CD8-positive, alpha-beta memory T cell (primary cell): ENCODE measurements at regions not wholly inside any gene's neighbourhood (a gene's known extent, or its start where the extent isn't known, plus 50 kb on each side); places are given as distances from the start of the nearest gene placed in this dataset.

ENCODE experiments used
- CTCF ChIA-PET: fragments of 350-600 bp; sonication (Branson Sonifier 250); formaldehyde crosslinking; loops from one replicate; lab custom pipeline; 2021; ENCODE audit warnings: antibody characterized with exemption; lab: Charles Lee
- POLR2A ChIA-PET: fragments of 350-600 bp; sonication (Branson Sonifier 250); formaldehyde crosslinking; loops from one replicate; lab custom pipeline; 2021; ENCODE audit warnings: antibody characterized with exemption; lab: Charles Lee
- DNase-seq, 5 donors: peaks; one replicate each; pipeline versions ENCODE4 v3.0.0 to v3.0.0-alpha.2; 2020 to 2022; ENCODE audit warnings: mixed read lengths in 1 of 5
- H3K27ac ChIP-seq: one replicate; pipeline ENCODE4 v1.7.0; 2013; ENCODE audit warnings: low read depth, mild to moderate bottlenecking, low read length, moderate library complexity
- H3K27me3 ChIP-seq: 2 replicates; pipeline ENCODE4 v1.7.0; 2013; ENCODE audit warnings: low read length, mild to moderate bottlenecking; ENCODE audit not compliant: insufficient read depth, poor library complexity, severe bottlenecking
- H3K36me3 ChIP-seq: 2 replicates; pipeline ENCODE4 v1.7.0; 2013; ENCODE audit warnings: mild to moderate bottlenecking, low read length, moderate library complexity; ENCODE audit not compliant: insufficient read depth
- H3K4me1 ChIP-seq: 2 replicates; pipeline ENCODE4 v1.7.0; 2013; ENCODE audit warnings: mild to moderate bottlenecking, low read length, moderate library complexity; ENCODE audit not compliant: insufficient read depth
- H3K4me3 ChIP-seq: 2 replicates; pipeline ENCODE4 v1.7.0; 2013; ENCODE audit warnings: mild to moderate bottlenecking, low read length
- H3K9me3 ChIP-seq: 2 replicates; pipeline ENCODE4 v1.7.0; 2013; ENCODE audit warnings: mild to moderate bottlenecking, low read length
- H3K27ac Mint-ChIP-seq, 8 donors: one replicate each; pipeline ENCODE4 v1.8.0; 2020 to 2021; ENCODE audit warnings: mixed read lengths in 8 of 8, mild to moderate bottlenecking in 6 of 8, inconsistent platforms in 3 of 8, moderate library complexity in 3 of 8
- H3K27me3 Mint-ChIP-seq, 2 donors: one replicate each; pipeline ENCODE4 v1.8.0; 2020 to 2021; ENCODE audit warnings: mixed read lengths in 2 of 2, mild to moderate bottlenecking in 1 of 2, moderate library complexity in 1 of 2
- H3K36me3 Mint-ChIP-seq, 3 donors: one replicate each; pipeline ENCODE4 v1.8.0; 2020 to 2021; ENCODE audit warnings: mixed read lengths in 3 of 3, inconsistent platforms in 1 of 3, mild to moderate bottlenecking in 1 of 3
- H3K4me1 Mint-ChIP-seq, 3 donors: one replicate each; pipeline ENCODE4 v1.8.0; 2020 to 2021; ENCODE audit warnings: mixed read lengths in 3 of 3, inconsistent platforms in 1 of 3, mild to moderate bottlenecking in 1 of 3
- H3K4me3 Mint-ChIP-seq, 7 donors: one replicate each; pipeline ENCODE4 v1.8.0; 2020 to 2021; ENCODE audit warnings: mixed read lengths in 7 of 7, mild to moderate bottlenecking in 6 of 7, moderate library complexity in 4 of 7, inconsistent platforms in 2 of 7
- H3K9me3 Mint-ChIP-seq, 5 donors: one replicate each; pipeline ENCODE4 v1.8.0; 2020 to 2022; ENCODE audit warnings: mixed read lengths in 5 of 5, mild to moderate bottlenecking in 3 of 5, moderate library complexity in 2 of 5, inconsistent platforms in 1 of 5

DNA sequence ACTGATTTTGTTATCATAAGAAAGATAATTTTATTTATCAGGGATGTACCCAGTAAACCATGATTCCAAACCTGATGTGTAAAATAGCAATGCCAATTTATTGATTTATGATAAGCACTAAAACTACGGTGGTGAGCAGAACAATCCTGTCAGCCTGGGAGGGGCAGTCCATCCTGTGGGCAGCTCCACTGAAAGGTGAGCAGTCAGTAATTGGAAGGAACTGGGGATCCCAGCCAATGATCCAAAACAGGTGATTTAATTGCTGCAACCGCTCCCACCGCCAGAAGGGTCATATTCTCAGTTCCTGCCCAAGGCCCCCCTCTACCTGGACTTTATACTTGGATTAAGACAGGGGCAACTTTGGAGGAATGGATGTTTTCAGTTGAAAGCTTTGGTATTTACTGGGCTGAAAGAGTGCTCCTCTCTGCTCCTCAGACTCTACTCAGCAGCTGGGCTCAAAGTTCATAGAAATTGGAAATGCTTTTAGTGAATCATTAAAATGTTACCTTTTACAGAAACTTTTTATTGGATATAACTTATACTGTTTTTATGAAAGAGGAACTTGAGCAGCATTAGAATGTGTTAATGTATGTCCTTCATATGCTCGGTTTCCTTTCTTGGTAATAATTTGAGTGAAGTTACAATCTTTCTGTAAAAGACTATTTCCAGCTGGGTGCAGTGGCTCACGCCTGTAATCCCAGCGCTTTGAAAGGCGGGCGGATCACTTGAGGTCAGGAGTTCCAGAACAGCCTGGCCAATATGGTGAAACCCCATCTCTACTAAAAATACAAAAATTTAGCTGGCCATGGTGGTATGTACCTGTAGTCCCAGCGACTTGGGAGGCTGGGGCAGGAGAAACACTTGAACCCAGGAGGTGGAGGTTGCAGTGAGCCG lies 198.6 kb upstream of the IL12A start:
- H3K4me1 ChIP-seq, result no peaks in the 10 kb centered on the region
- H3K36me3 Mint-ChIP-seq, result no peaks in the 10 kb centered on the region
- no peaks in the 10 kb centered on the region for H3K9me3 ChIP-seq
- no peaks in the 10 kb centered on the region for H3K36me3 ChIP-seq
- no peaks in the 10 kb centered on the region for H3K4me1 Mint-ChIP-seq
- H3K27ac ChIP-seq, result no peak overlapping the region
- H3K27ac Mint-ChIP-seq, result no peak overlapping the region
- peaks cover 5 to 8% of the 10 kb centered on the region in 2 donors for H3K27me3 Mint-ChIP-seq
- CTCF ChIA-PET, result no interaction called here
- no peak overlapping the region for H3K4me3 Mint-ChIP-seq
- no peaks in the 10 kb centered on the region for H3K9me3 Mint-ChIP-seq
- no peak overlapping the region for H3K4me3 ChIP-seq
- H3K27me3 ChIP-seq, result no peaks in the 10 kb centered on the region
- POLR2A ChIA-PET, result no interaction called here
- no peak for DNase-seq

DNA sequence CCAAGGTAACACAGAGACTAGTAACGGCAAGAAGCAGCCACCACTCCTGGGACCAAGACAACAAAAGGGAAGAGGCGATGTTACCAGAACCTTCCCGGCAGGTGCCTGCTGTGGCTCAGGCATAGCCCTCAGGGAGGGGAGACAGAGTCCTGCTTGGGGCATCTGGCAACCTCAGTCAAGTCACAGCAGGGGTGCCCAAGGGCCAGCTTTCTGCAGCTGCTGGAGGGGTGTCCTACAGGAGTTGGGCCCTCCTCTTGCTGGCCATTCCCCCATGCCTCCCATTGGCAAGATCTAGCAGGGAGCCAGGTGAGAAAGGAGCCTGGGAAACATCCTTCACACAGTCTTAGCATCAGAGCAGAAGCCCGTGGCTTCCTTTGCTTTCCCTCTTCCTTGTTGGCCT lies 197.3 kb upstream of the IL12A start:
- H3K27me3 ChIP-seq, result no peaks in the 10 kb centered on the region
- Mint-ChIP-seq H3K4me1 (no peaks in the 10 kb centered on the region), H3K36me3 (no peaks in the 10 kb centered on the region), H3K9me3 (no peaks in the 10 kb centered on the region), H3K27ac (no peak overlapping the region), H3K27me3 (peaks cover 5 to 13% of the 10 kb centered on the region in 2 donors), H3K4me3 (no peak overlapping the region)
- H3K4me3 ChIP-seq, result no peak overlapping the region
- H3K36me3 ChIP-seq, result no peaks in the 10 kb centered on the region
- H3K9me3 ChIP-seq, result no peaks in the 10 kb centered on the region
- DNase-seq, result no peak
- no peak overlapping the region for H3K27ac ChIP-seq
- no peaks in the 10 kb centered on the region for H3K4me1 ChIP-seq
- ChIA-PET POLR2A (no interaction called here), CTCF (no interaction called here)

DNA sequence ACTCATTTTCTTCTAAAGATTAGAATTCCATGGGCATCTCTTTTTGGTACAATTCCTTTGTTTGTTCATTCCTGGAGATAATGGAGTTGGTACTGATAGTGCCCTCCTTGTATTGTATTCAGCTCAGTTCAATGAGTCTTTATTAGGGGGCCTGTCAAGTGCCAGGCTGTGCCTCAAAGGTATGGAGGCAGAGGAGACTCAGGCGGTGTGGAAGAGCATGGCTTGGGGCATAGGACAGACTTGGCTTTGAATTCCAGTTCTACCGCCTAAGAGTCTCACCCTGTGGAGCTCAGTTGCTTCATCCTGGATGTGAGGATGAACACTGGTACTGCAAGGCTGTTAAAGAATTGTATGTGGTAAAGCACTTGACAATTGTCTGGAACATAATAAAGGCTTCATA lies 196.6 kb upstream of the IL12A start:
- Mint-ChIP-seq H3K4me1 (no peaks in the 10 kb centered on the region), H3K27ac (no peak overlapping the region), H3K27me3 (peaks cover 5 to 13% of the 10 kb centered on the region in 2 donors), H3K9me3 (no peaks in the 10 kb centered on the region), H3K36me3 (no peaks in the 10 kb centered on the region), H3K4me3 (no peak overlapping the region)
- Histone ChIP-seq H3K9me3 (no peaks in the 10 kb centered on the region), H3K27ac (no peak overlapping the region), H3K4me3 (no peak overlapping the region), H3K4me1 (no peaks in the 10 kb centered on the region), H3K36me3 (no peaks in the 10 kb centered on the region), H3K27me3 (no peaks in the 10 kb centered on the region)
- no peak for DNase-seq
- ChIA-PET CTCF (no interaction called here), POLR2A (no interaction called here)

DNA sequence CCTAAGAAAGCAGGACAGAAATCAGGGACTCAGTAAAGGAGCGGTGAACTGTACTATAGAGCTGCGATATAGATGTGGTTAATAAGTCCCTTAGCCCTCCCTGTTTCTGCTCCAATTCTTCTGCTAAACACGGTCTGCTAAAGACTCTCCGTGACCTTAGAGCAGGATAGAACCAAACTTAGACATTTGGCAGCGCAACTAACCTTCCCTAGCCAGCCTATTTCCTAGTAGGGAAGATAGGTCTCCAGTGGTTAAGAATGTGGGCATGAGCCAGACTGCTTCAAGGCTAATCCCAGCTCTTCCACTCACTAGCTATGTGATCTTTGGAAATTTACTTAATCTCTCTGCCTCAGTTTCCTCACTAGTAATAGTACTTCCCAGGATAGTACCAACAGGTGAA lies 193.6 kb upstream of the IL12A start:
- H3K27ac Mint-ChIP-seq, result no peak overlapping the region
- Histone ChIP-seq H3K27me3 (no peaks in the 10 kb centered on the region), H3K4me3 (no peak overlapping the region), H3K4me1 (no peaks in the 10 kb centered on the region), H3K27ac (no peak overlapping the region), H3K36me3 (no peaks in the 10 kb centered on the region), H3K9me3 (no peaks in the 10 kb centered on the region)
- no peak overlapping the region for H3K4me3 Mint-ChIP-seq
- no peaks in the 10 kb centered on the region for H3K36me3 Mint-ChIP-seq
- ChIA-PET POLR2A (no interaction called here), CTCF (no interaction called here)
- DNase-seq, result no peak
- no peaks in the 10 kb centered on the region for H3K4me1 Mint-ChIP-seq
- H3K27me3 Mint-ChIP-seq, result peaks cover 3 to 17% of the 10 kb centered on the region in 2 donors
- H3K9me3 Mint-ChIP-seq, result no peaks in the 10 kb centered on the region

DNA sequence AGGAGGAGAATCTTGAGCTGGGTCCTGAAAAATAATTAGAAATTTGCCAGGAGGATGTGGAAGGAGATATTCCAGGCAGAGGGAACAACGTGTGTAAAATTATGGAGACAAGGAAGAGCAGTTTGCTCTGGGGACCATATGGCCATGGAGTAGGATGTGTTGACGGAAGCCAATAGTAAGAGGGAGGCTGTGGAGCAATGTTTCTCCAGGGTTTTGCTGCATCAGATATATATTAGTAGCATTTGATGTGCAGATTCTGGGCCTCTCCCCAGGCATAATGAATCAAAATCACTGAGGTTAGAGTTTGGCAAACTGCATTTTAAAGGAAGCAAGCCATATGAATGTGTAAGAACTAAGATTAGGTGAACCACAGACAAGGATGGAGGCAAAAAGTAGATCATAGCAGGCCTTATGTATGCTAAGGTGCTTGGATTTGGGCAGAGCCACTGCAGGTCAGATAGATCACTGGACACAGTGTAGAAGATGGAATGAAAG lies 192.9 kb upstream of the IL12A start:
- no peak overlapping the region for H3K27ac ChIP-seq
- H3K9me3 ChIP-seq, result no peaks in the 10 kb centered on the region
- Mint-ChIP-seq H3K36me3 (no peaks in the 10 kb centered on the region), H3K4me3 (no peak overlapping the region), H3K4me1 (no peaks in the 10 kb centered on the region), H3K27ac (no peak overlapping the region), H3K9me3 (no peaks in the 10 kb centered on the region), H3K27me3 (peaks cover 3 to 18% of the 10 kb centered on the region in 2 donors)
- ChIA-PET POLR2A (no interaction called here), CTCF (no interaction called here)
- no peaks in the 10 kb centered on the region for H3K4me1 ChIP-seq
- no peak for DNase-seq
- H3K27me3 ChIP-seq, result no peaks in the 10 kb centered on the region
- H3K36me3 ChIP-seq, result no peaks in the 10 kb centered on the region
- no peak overlapping the region for H3K4me3 ChIP-seq

DNA sequence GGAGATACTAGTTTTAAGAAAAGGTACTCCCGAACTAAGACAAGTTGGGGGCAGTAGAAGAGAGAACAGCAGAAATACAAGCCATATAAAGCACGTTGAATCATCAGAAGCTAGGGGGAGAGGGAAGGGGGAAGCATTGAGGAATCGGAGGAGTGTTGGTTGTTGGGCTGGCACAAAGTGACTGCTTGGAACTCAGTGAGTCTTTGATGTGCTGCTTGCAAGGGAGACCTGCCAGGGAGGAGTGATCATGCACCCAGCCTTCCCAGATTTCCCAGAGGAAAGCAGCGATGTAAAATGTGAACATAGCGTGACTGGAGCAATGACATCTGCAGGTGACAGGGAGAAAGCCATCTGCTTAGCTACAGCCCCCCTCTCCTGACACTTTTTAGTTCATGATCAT lies 192.4 kb upstream of the IL12A start:
- Histone ChIP-seq H3K9me3 (no peaks in the 10 kb centered on the region), H3K4me1 (no peaks in the 10 kb centered on the region), H3K36me3 (no peaks in the 10 kb centered on the region), H3K4me3 (no peak overlapping the region), H3K27me3 (no peaks in the 10 kb centered on the region), H3K27ac (no peak overlapping the region)
- Mint-ChIP-seq H3K27me3 (peaks cover 3 to 21% of the 10 kb centered on the region in 2 donors), H3K9me3 (no peaks in the 10 kb centered on the region), H3K27ac (no peak overlapping the region), H3K4me3 (no peak overlapping the region), H3K4me1 (no peaks in the 10 kb centered on the region), H3K36me3 (no peaks in the 10 kb centered on the region)
- CTCF ChIA-PET, result no interaction called here
- POLR2A ChIA-PET, result no interaction called here
- no peak for DNase-seq

DNA sequence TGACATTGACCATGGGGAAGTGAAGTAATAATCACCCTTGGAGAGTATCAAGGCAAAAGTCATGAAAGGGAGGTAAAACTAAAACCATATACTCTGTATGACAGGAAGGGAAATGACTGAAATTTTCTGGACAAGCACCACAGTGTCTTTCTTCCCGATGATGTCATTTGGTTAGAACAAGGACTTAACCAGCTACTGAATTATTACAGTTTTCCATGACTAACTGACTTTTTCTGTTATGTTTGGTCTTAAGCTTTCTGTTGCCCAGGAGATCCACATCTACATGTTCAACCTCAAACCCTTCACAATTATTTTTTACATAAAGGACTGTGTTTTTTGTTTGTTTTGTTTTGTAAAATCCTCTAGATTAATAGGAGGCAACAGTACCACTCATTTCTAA lies 191.9 kb upstream of the IL12A start:
- Histone ChIP-seq H3K4me1 (no peaks in the 10 kb centered on the region), H3K36me3 (no peaks in the 10 kb centered on the region), H3K27me3 (no peaks in the 10 kb centered on the region), H3K27ac (no peak overlapping the region), H3K4me3 (no peak overlapping the region), H3K9me3 (no peaks in the 10 kb centered on the region)
- no peak overlapping the region for H3K4me3 Mint-ChIP-seq
- H3K4me1 Mint-ChIP-seq, result no peaks in the 10 kb centered on the region
- no peak for DNase-seq
- H3K9me3 Mint-ChIP-seq, result no peaks in the 10 kb centered on the region
- H3K27ac Mint-ChIP-seq, result no peak overlapping the region
- no peaks in the 10 kb centered on the region for H3K36me3 Mint-ChIP-seq
- H3K27me3 Mint-ChIP-seq, result peaks cover 3 to 21% of the 10 kb centered on the region in 2 donors
- ChIA-PET POLR2A (no interaction called here), CTCF (no interaction called here)

DNA sequence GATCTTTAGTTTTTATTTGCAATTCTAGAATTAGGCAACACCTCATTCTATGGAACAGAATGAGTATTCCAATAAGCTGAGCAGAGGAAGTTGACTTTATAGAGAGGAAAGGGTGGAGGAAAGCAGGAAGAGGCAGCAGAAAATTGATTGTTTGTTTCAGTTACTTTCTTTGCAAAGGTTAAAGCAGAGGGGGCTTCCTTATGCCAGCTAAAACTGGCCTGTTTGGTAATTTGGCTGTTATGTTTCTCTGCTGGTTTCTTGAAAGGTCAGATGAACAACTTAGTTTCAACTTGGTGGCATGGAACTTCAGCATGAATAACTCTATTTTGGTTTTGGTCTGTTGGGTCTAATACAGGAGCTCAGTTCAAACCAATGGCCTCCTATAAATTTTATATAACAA lies 190.9 kb upstream of the IL12A start:
- Histone ChIP-seq H3K4me3 (no peak overlapping the region), H3K27ac (no peak overlapping the region), H3K4me1 (no peaks in the 10 kb centered on the region), H3K36me3 (no peaks in the 10 kb centered on the region), H3K9me3 (no peaks in the 10 kb centered on the region), H3K27me3 (no peaks in the 10 kb centered on the region)
- ChIA-PET CTCF (no interaction called here), POLR2A (no interaction called here)
- peaks cover 5 to 21% of the 10 kb centered on the region in 2 donors for H3K27me3 Mint-ChIP-seq
- no peak for DNase-seq
- H3K9me3 Mint-ChIP-seq, result no peaks in the 10 kb centered on the region
- H3K36me3 Mint-ChIP-seq, result no peaks in the 10 kb centered on the region
- no peaks in the 10 kb centered on the region for H3K4me1 Mint-ChIP-seq
- no peak overlapping the region for H3K27ac Mint-ChIP-seq
- H3K4me3 Mint-ChIP-seq, result no peak overlapping the region
